HCT116 (cell line): ENCODE measurements at regions not wholly inside any gene's neighbourhood (a gene's known extent, or its start where the extent isn't known, plus 50 kb on each side); places are given as distances from the start of the nearest gene placed in this dataset.

Source experiments
- ATAC-seq: fragments of 200-7000 bp; cut with Tn5 transposase; 2 replicates; pipeline ENCODE4 v1.9.1; 2020; ENCODE audit warnings: mild to moderate bottlenecking, moderate library complexity
- BruUV-seq: library from RNA; stranded (reverse); fragments of 400-500 nt; replicated peaks from 2 replicates; lab custom pipeline; 2021; lab: Mats Ljungman, UMichigan
- CTCF ChIA-PET: fragments of 300-600 bp; sonication (Branson Sonifier 250); formaldehyde crosslinking; loops from one replicate; lab custom pipeline; 2021; ENCODE audit warnings: antibody characterized with exemption; lab: Charles Lee
- POLR2A ChIA-PET: fragments of 300-600, 350-600 bp; sonication (Branson Sonifier 250); formaldehyde crosslinking; loops from one replicate; lab custom pipeline; 2021; ENCODE audit warnings: antibody characterized with exemption; lab: Charles Lee
- RAD21 ChIA-PET, 2 experiments: fragments of 300-600 bp; sonication (Branson Sonifier 250); formaldehyde crosslinking; loops; one replicate each; lab custom pipeline; 2023; ENCODE audit warnings: low total read pairs in 2 of 2; ENCODE audit not compliant: uncharacterized antibody in 2 of 2, unreplicated experiment in 2 of 2, low non-redundant PET in 1 of 2; lab: Charles Lee
- DNase-seq: peaks from one replicate; pipeline ENCODE4 v3.0.0-alpha.2; 2010; ENCODE audit warnings: low read depth, low spot score
- H2AFZ ChIP-seq: fragments of 200-600 bp; shearing (Covaris generic), sonication (generic); 2 replicates; pipeline ENCODE4 v1.6.1; 2017; ENCODE audit warnings: low read depth, mixed run types, mixed read lengths, antibody characterized with exemption, low read length; ENCODE audit not compliant: poor library complexity, severe bottlenecking
- H3K27ac ChIP-seq: 2 replicates; pipeline ENCODE4 v1.5.1; 2012; ENCODE audit warnings: low read depth, low read length
- H3K27me3 ChIP-seq: fragments of 200-600 bp; sonication (generic); 2 replicates; pipeline ENCODE4 v1.6.1; 2016; ENCODE audit warnings: mixed run types, low read length, mixed read lengths; ENCODE audit not compliant: insufficient read depth
- H3K36me3 ChIP-seq, 2 experiments: fragments of 200-500 bp in 1 of 2; fragments of 200-600 bp in 1 of 2; sonication (Bioruptor generic) in 1 of 2; sonication (generic) in 1 of 2; 2 replicates each; pipeline versions ENCODE4 v1.5.1 to v1.6.1; 2014 to 2016; ENCODE audit warnings: low read length in 2 of 2, inconsistent platforms in 1 of 2, mixed read lengths in 1 of 2, mixed run types in 1 of 2; ENCODE audit not compliant: insufficient read depth in 2 of 2, control insufficient read depth in 1 of 2
- H3K4me1 ChIP-seq, 2 experiments: fragments of 200-600 bp in 1 of 2; sonication (generic) in 1 of 2; 2 replicates each; pipeline versions ENCODE4 v1.5.1 to v1.6.1; 2012 to 2017; ENCODE audit warnings: low read length in 2 of 2, inconsistent platforms in 1 of 2, mild to moderate bottlenecking in 1 of 2, mixed read lengths in 1 of 2, mixed run types in 1 of 2, moderate library complexity in 1 of 2; ENCODE audit not compliant: insufficient read depth in 2 of 2, control insufficient read depth in 1 of 2
- H3K4me2 ChIP-seq: fragments of 200-600 bp; sonication (generic); 2 replicates; pipeline ENCODE4 v1.6.1; 2017; ENCODE audit warnings: mixed run types, low read length, mixed read lengths
- H3K4me3 ChIP-seq, 2 experiments: fragments of 200-600 bp in 1 of 2; sonication (generic) in 1 of 2; replicated peaks in 1 of 2; 2 replicates each; pipeline ENCODE4 v1.5.1; 2011 to 2016; ENCODE audit warnings: low read length in 2 of 2, control low read depth in 1 of 2, low read depth in 1 of 2, mild to moderate bottlenecking in 1 of 2, mixed read lengths in 1 of 2, mixed run types in 1 of 2
- H3K79me2 ChIP-seq: fragments of 200-600 bp; sonication (generic); 2 replicates; pipeline ENCODE4 v1.6.1; 2017; ENCODE audit warnings: mild to moderate bottlenecking, mixed run types, low read length, moderate library complexity, mixed read lengths; ENCODE audit not compliant: insufficient read depth
- H3K9ac ChIP-seq: fragments of 200-600 bp; sonication (generic); 2 replicates; pipeline ENCODE4 v1.6.1; 2016; ENCODE audit warnings: low read length, mixed read lengths
- H3K9me2 ChIP-seq: fragments of 200-600 bp; sonication (generic), shearing (Covaris generic); 2 replicates; pipeline ENCODE4 v1.6.1; 2017; ENCODE audit warnings: mixed run types, mild to moderate bottlenecking, moderate library complexity; ENCODE audit not compliant: insufficient read depth
- H3K9me3 ChIP-seq, 2 experiments: fragments of 200-500 bp in 1 of 2; fragments of 200-600 bp in 1 of 2; sonication (Bioruptor generic) in 1 of 2; sonication (generic) in 1 of 2; 2 replicates each; pipeline ENCODE4 v1.6.1; 2014 to 2017; ENCODE audit warnings: low read length in 2 of 2, mixed read lengths in 2 of 2, inconsistent platforms in 1 of 2, low read depth in 1 of 2, mild to moderate bottlenecking in 1 of 2, mixed run types in 1 of 2, moderate library complexity in 1 of 2; ENCODE audit not compliant: control insufficient read depth in 1 of 2, insufficient read depth in 1 of 2
- H4K20me1 ChIP-seq: fragments of 200-600 bp; sonication (generic), shearing (Covaris generic); 2 replicates; pipeline ENCODE4 v1.6.1; 2017; ENCODE audit warnings: mixed run types, mild to moderate bottlenecking, moderate library complexity; ENCODE audit not compliant: insufficient read depth
- ATF3 ChIP-seq: IDR thresholded peaks from 2 replicates; pipeline ENCODE4 v1.6.1; 2012
- CEBPB ChIP-seq: IDR thresholded peaks from 2 replicates; pipeline ENCODE4 v1.6.1; 2012; ENCODE audit warnings: low read depth
- EGR1 ChIP-seq: IDR thresholded peaks from 2 replicates; pipeline ENCODE4 v1.6.1; 2012; ENCODE audit warnings: low read depth
- ELF1 ChIP-seq: IDR thresholded peaks from 2 replicates; pipeline ENCODE4 v1.6.1; 2012; ENCODE audit warnings: low read depth, borderline replicate concordance
- EZH2 ChIP-seq: fragments of 200-600 bp; sonication (generic); IDR thresholded peaks from 2 replicates; pipeline ENCODE4 v1.6.1; 2017; ENCODE audit warnings: antibody characterized with exemption, mixed run types
- FOSL1 ChIP-seq: IDR thresholded peaks from 2 replicates; pipeline ENCODE4 v1.6.1; 2012; ENCODE audit warnings: low read depth
- JUND ChIP-seq: IDR thresholded peaks from 2 replicates; pipeline ENCODE4 v1.6.1; 2012
- POLR2A ChIP-seq: IDR thresholded peaks from 2 replicates; pipeline ENCODE4 v1.7.0; 2011; ENCODE audit warnings: borderline replicate concordance; ENCODE audit not compliant: insufficient read depth, insufficient read length; ENCODE audit errors: extremely low read depth
- POLR2AphosphoS5 ChIP-seq: IDR thresholded peaks from 2 replicates; pipeline ENCODE4 v1.6.1; 2011; ENCODE audit warnings: mild to moderate bottlenecking, low read depth, low read length, moderate library complexity
- RAD21 ChIP-seq: IDR thresholded peaks from 2 replicates; pipeline ENCODE4 v1.6.1; 2012; ENCODE audit warnings: low read depth, mild to moderate bottlenecking
- REST ChIP-seq: IDR thresholded peaks from 2 replicates; pipeline ENCODE4 v1.6.1; 2012; ENCODE audit warnings: low read depth
- SIN3A ChIP-seq: IDR thresholded peaks from 2 replicates; pipeline ENCODE4 v1.6.1; 2012; ENCODE audit warnings: low read depth
- SP1 ChIP-seq: IDR thresholded peaks from 2 replicates; pipeline ENCODE4 v1.6.1; 2012; ENCODE audit warnings: low read depth
- SRF ChIP-seq: IDR thresholded peaks from 2 replicates; pipeline ENCODE4 v1.6.1; 2012; ENCODE audit warnings: low read depth
- TCF7L2 ChIP-seq: IDR thresholded peaks from 2 replicates; pipeline ENCODE4 v1.7.0; 2011; ENCODE audit warnings: borderline replicate concordance, inconsistent platforms; ENCODE audit not compliant: insufficient read depth, insufficient read length; ENCODE audit errors: extremely low read depth
- YY1 ChIP-seq: IDR thresholded peaks from 2 replicates; pipeline ENCODE4 v1.6.1; 2011; ENCODE audit warnings: low read length, low read depth, moderate library complexity, mild to moderate bottlenecking; ENCODE audit not compliant: insufficient replicate concordance; ENCODE audit errors: extremely low read depth
- ZBTB33 ChIP-seq: IDR thresholded peaks from 2 replicates; pipeline ENCODE4 v1.6.1; 2011; ENCODE audit warnings: mild to moderate bottlenecking, low read length, moderate library complexity; ENCODE audit not compliant: insufficient replicate concordance; ENCODE audit errors: extremely low read depth
- ZFX ChIP-seq: fragments of 450-650 bp; IDR thresholded peaks from 2 replicates; pipeline ENCODE4 v1.6.1; 2017
- intact Hi-C: fragments of 100-400 bp; cut with micrococcal nuclease; formaldehyde crosslinking; loops from 2 replicates; pipeline ENCODE4 v1.10.0; 2022
- TF ChIP-seq, protein P1 (sequence below), 3 experiments: fragments of 200-600 bp in 1 of 3; sonication (generic) in 1 of 3; IDR thresholded peaks in 2 of 3; conservative IDR thresholded peaks in 1 of 3; 2 replicates each; pipeline ENCODE4 v1.5.1; 2012 to 2017; ENCODE audit warnings: low read depth in 2 of 3, low read length in 2 of 3, antibody characterized with exemption in 1 of 3, borderline replicate concordance in 1 of 3, control low read depth in 1 of 3, mild to moderate bottlenecking in 1 of 3, mixed read lengths in 1 of 3, mixed run types in 1 of 3, moderate library complexity in 1 of 3; ENCODE audit not compliant: insufficient read depth in 1 of 3

GRCh38 chr1:106458866-106459265 is 597.6 kb upstream of the PRMT6 start:
- Histone ChIP-seq H4K20me1 (no peaks in the 10 kb centered on the region), H3K27ac (no peak overlapping the region), H3K4me1 (no peaks in the 10 kb centered on the region), H3K27me3 (no peaks in the 10 kb centered on the region), H3K9me3 (peaks cover 5 to 15% of the 10 kb centered on the region in 2 experiments; a peak in 2 of 4 replicates), H3K9me2 (no peaks in the 10 kb centered on the region), H3K36me3 (no peaks in the 10 kb centered on the region), H3K9ac (no peak overlapping the region), H3K4me3 (no peak overlapping the region)
- no peak for DNase-seq
- ChIA-PET CTCF (no interaction called here), POLR2A (no interaction called here)
- BruUV-seq, result no TSS peak
- TF ChIP-seq TCF7L2 (no peak), EZH2 (no peak), ATF3 (no peak), POLR2A (no peak), YY1 (no peak), SP1 (no peak), POLR2AphosphoS5 (no peak), ZBTB33 (no peak), SRF (no peak), REST (no peak), ZFX (no peak), CEBPB (no peak), FOSL1 (no peak), ELF1 (no peak), SIN3A (no peak), JUND (no peak), RAD21 (no peak), EGR1 (no peak)
- TF ChIP-seq, protein P1, sequence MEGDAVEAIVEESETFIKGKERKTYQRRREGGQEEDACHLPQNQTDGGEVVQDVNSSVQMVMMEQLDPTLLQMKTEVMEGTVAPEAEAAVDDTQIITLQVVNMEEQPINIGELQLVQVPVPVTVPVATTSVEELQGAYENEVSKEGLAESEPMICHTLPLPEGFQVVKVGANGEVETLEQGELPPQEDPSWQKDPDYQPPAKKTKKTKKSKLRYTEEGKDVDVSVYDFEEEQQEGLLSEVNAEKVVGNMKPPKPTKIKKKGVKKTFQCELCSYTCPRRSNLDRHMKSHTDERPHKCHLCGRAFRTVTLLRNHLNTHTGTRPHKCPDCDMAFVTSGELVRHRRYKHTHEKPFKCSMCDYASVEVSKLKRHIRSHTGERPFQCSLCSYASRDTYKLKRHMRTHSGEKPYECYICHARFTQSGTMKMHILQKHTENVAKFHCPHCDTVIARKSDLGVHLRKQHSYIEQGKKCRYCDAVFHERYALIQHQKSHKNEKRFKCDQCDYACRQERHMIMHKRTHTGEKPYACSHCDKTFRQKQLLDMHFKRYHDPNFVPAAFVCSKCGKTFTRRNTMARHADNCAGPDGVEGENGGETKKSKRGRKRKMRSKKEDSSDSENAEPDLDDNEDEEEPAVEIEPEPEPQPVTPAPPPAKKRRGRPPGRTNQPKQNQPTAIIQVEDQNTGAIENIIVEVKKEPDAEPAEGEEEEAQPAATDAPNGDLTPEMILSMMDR (IDR thresholded peaks at IDR 0.05 in 2 of 3, conservative IDR thresholded peaks at IDR 0.05 in 1 of 3; ENCODE audit: borderline replicate concordance in 1 of 3, insufficient read depth in 1 of 3, low read depth in 2 of 3, low read length in 2 of 3), result no peak
- TF ChIP-seq, all 23 proteins: peak for 0
- RAD21 ChIA-PET, result no interaction called here
- H2AFZ ChIP-seq, result no peak overlapping the region
- ATAC-seq, result no peak
- no peak overlapping the region for H3K4me2 ChIP-seq
- no peaks in the 10 kb centered on the region for H3K79me2 ChIP-seq
- intact Hi-C loops, result no loop called here
